ENCODE measurements at regions not wholly inside any gene's neighbourhood (a gene's known extent, or its start where the extent isn't known, plus 50 kb on each side); places are given as distances from the start of the nearest gene placed in this dataset.
A peak's percentile ranks its signal among the peaks of the same experiment; 100 is the strongest.

DNA sequence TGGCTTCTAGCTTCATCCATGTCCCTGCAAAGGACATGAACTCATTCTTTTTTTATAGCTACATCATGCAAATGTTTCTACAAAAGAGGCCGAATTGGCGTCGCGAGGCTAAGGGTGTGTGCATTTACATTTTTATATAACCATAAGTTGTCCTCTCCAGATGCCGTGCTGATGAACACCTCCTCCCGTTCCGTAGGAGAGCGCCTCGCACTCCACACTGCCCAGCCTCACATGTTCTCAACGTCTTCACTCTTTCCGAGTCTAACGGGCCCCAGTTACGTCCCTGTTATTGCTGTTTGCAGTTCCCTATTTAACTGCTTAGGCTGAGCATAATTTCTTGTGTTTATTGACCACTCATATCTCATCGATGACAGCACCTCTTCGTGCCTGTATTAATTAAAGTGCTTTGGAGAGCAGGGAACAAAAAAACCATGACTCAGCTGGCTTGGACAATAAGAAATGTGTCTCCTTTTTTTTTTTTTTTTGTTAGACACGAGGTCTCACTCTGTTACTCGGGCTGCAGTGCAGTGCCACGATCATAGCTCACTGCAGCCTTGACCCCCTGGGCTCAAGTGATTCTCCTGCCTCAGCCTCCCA is 113.5 kb upstream of the SDK1 start:
- Mint-ChIP-seq H3K27me3 (ENCODE audit: unreplicated experiment) (peaks cover 2% of the 10 kb centered on the region), H3K9me3 (ENCODE audit: unreplicated experiment) (no peaks in the 10 kb centered on the region), H3K4me3 (ENCODE audit: unreplicated experiment) (no peak overlapping the region), H3K27ac (ENCODE audit: unreplicated experiment) (no peak overlapping the region), H3K4me1 (ENCODE audit: unreplicated experiment) (peaks cover 2% of the 10 kb centered on the region), H3K36me3 (ENCODE audit: unreplicated experiment) (no peaks in the 10 kb centered on the region)
- TF ChIP-seq, protein P1, sequence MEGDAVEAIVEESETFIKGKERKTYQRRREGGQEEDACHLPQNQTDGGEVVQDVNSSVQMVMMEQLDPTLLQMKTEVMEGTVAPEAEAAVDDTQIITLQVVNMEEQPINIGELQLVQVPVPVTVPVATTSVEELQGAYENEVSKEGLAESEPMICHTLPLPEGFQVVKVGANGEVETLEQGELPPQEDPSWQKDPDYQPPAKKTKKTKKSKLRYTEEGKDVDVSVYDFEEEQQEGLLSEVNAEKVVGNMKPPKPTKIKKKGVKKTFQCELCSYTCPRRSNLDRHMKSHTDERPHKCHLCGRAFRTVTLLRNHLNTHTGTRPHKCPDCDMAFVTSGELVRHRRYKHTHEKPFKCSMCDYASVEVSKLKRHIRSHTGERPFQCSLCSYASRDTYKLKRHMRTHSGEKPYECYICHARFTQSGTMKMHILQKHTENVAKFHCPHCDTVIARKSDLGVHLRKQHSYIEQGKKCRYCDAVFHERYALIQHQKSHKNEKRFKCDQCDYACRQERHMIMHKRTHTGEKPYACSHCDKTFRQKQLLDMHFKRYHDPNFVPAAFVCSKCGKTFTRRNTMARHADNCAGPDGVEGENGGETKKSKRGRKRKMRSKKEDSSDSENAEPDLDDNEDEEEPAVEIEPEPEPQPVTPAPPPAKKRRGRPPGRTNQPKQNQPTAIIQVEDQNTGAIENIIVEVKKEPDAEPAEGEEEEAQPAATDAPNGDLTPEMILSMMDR (IDR thresholded peaks at IDR 0.05) = no peak
- no peak for DNase-seq (ENCODE audit: extremely low spot score, unreplicated experiment)

DNA sequence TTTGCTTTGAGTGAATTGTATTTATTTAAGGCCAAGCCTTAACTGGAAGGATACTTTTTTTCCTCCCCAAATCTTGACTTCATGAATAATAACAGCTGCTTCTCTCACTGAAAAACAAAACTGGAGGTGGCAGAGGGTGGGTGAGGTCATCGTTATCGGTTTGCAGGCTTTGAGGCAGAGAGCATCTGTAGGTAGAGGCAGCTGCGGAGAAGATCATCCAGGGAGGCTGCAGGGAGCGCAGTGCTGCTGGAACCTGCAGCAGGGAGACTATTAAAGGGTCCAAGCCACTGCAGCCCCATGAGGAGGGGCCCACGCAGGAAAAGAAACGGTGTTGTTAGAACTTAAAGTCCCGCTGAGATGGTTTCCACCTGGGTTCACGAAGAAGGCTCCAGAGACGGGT is 112.1 kb upstream of the SDK1 start:
- DNase-seq (ENCODE audit: extremely low spot score, unreplicated experiment) = no peak
- Mint-ChIP-seq H3K36me3 (ENCODE audit: unreplicated experiment) (no peaks in the 10 kb centered on the region), H3K27ac (ENCODE audit: unreplicated experiment) (no peak overlapping the region), H3K4me3 (ENCODE audit: unreplicated experiment) (no peak overlapping the region), H3K27me3 (ENCODE audit: unreplicated experiment) (no peaks in the 10 kb centered on the region), H3K9me3 (ENCODE audit: unreplicated experiment) (peaks cover 3% of the 10 kb centered on the region), H3K4me1 (ENCODE audit: unreplicated experiment) (peaks cover 10% of the 10 kb centered on the region)
- TF ChIP-seq, protein P1 (IDR thresholded peaks at IDR 0.05) = no peak

DNA sequence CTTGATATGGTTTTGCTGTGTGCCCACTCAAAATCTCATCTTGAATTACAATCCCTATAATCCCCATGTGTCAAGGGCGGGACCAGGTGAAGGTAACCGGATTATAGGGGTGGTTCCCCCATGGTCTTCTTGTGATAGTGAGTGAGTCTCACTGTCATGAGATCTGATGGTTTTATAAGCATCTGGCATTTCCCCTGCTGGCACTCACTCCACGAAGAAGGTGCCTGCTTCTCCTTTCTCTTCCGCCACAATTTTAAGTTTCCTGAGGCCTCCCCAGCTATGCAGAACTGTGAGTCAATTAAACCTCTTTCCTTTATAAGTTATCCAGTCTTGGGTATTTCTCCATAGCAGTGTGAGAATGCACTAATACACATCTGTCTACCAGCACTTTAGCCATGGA is 109.5 kb upstream of the SDK1 start:
- peaks cover 28% of the 10 kb centered on the region for H3K4me1 Mint-ChIP-seq (ENCODE audit: unreplicated experiment)
- no peak overlapping the region for H3K27ac Mint-ChIP-seq (ENCODE audit: unreplicated experiment)
- H3K9me3 Mint-ChIP-seq (ENCODE audit: unreplicated experiment) = peaks cover 3% of the 10 kb centered on the region

DNA sequence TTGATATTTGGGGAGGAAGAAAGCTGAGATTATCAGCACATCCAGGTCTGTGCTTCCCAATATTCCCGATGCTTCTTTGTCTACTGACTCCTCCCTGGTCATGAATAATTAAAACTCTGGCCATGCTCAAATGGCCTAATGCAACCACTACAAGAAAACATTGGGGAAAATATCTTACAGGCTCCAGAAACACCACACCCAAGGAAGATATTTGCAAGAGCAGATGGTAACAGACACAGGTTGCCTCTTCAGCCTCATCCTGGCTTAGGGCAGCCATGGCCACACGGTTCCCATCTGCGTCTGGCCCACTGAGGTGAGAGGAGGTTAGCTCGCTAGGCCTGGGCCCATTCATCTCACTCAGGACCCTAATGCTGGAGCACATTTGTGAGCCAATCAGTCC is 108.4 kb upstream of the SDK1 start:
- peaks cover 28% of the 10 kb centered on the region for H3K4me1 Mint-ChIP-seq (ENCODE audit: unreplicated experiment)
- DNase-seq (ENCODE audit: extremely low spot score, unreplicated experiment) = no peak
- H3K27ac Mint-ChIP-seq (ENCODE audit: unreplicated experiment) = no peak overlapping the region
- H3K4me3 Mint-ChIP-seq (ENCODE audit: unreplicated experiment) = no peak overlapping the region
- H3K36me3 Mint-ChIP-seq (ENCODE audit: unreplicated experiment) = no peaks in the 10 kb centered on the region
- peaks cover 3% of the 10 kb centered on the region for H3K9me3 Mint-ChIP-seq (ENCODE audit: unreplicated experiment)
- no peaks in the 10 kb centered on the region for H3K27me3 Mint-ChIP-seq (ENCODE audit: unreplicated experiment)
- TF ChIP-seq, protein P1 (IDR thresholded peaks at IDR 0.05) = no peak

More for the DNA sequence above, 109.5 kb upstream of the SDK1 start:
- H3K36me3 Mint-ChIP-seq (ENCODE audit: unreplicated experiment) = no peaks in the 10 kb centered on the region
- H3K4me3 Mint-ChIP-seq (ENCODE audit: unreplicated experiment) = no peak overlapping the region
- DNase-seq (ENCODE audit: extremely low spot score, unreplicated experiment) = no peak
- H3K27me3 Mint-ChIP-seq (ENCODE audit: unreplicated experiment) = no peaks in the 10 kb centered on the region
- TF ChIP-seq, protein P1 (IDR thresholded peaks at IDR 0.05) = no peak

DNA sequence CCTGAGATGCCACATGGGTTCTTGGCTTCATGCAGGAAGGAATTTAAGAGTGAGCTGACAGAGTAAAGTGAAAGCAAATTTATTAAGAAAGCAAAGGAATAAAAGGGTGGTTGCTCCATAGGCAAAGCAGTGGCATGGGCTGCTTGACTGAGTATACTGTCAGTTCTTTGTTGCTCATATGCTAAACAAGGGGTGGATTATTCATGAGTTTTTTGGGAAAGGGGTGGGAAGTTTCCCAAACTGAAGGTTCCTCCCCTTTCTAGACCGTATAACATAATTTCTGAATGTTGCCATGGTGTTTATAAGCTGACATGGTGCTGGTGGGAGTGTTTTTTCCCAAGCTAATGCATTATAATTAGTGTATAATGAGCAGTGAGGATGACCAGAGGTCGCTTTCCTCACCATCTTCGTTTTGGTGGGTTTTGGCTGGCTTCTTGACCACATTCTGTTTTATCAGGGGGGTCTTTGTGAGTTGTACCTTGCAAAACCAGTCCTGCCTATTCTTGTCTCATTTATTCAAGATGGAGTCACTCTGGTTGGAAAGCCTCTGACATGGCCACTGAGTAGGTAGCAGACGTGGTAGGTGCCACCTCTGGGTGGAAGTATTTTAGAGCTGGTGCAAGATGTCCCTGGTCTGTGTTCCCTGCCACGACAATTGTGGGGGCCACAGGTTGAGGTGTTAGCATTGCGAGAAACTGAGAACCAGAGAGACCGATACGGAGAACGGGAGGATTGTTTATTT is 107.5 kb upstream of the SDK1 start:
- Mint-ChIP-seq H3K9me3 (ENCODE audit: unreplicated experiment) (peaks cover 3% of the 10 kb centered on the region), H3K4me1 (ENCODE audit: unreplicated experiment) (peaks cover 28% of the 10 kb centered on the region), H3K36me3 (ENCODE audit: unreplicated experiment) (no peaks in the 10 kb centered on the region), H3K27ac (ENCODE audit: unreplicated experiment) (peak overlapping the region; percentile 89), H3K27me3 (ENCODE audit: unreplicated experiment) (no peaks in the 10 kb centered on the region), H3K4me3 (ENCODE audit: unreplicated experiment) (no peak overlapping the region)
- TF ChIP-seq, protein P1 (IDR thresholded peaks at IDR 0.05) = no peak
- DNase-seq (ENCODE audit: extremely low spot score, unreplicated experiment) = no peak
